Erythroblast (primary cell): ENCODE measurements at regions not wholly inside any gene's neighbourhood (a gene's known extent, or its start where the extent isn't known, plus 50 kb on each side); places are given as distances from the start of the nearest gene placed in this dataset.

ENCODE experiments used
- GATA1 ChIP-seq: IDR thresholded peaks from 2 replicates; pipeline ENCODE4 v1.6.1; 2011; ENCODE audit warnings: low read depth, mild to moderate bottlenecking, control low read depth, low read length, moderate library complexity
- POLR2A ChIP-seq: IDR thresholded peaks from 2 replicates; pipeline ENCODE4 v1.6.1; 2011; ENCODE audit warnings: mild to moderate bottlenecking, low read length

DNA sequence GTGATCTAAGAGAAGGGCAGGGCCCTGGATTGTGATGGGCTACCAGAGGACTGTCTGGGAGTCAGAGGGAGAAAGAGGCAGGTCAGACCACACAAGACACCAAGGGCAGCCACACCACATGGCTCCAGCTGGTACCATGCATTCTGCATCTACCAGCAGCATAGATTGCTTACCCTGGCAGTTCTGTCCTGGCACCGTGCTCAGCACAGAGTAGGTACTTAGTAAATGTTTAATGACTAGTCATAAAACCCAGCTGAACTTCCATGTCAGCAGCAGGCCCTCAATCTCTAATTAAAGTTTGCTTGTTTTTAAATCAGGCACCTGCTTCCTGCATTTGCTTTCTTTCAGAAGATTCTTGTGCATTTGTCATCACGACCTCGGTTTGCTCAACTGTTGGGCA is 77.3 kb upstream of the ATP2B2 start:
- TF ChIP-seq POLR2A (no peak), GATA1 (no peak)
